Gastrocnemius medialis (tissue), 4 donors: ENCODE measurements at regions not wholly inside any gene's neighbourhood (a gene's known extent, or its start where the extent isn't known, plus 50 kb on each side); places are given as distances from the start of the nearest gene placed in this dataset.

Experiments used
- ATAC-seq, 2 donors: fragments of 150-250 bp; one replicate each; pipeline ENCODE4 v1.9.1; 2016
- DNase-seq, 2 donors: peaks; one replicate each; pipeline ENCODE4 v3.0.0-alpha.2; 2019
- H3K27ac ChIP-seq, 4 donors: fragments of 200-600 bp; sonication (generic); 1 replicate in 1 of 4; 2 replicates in 3 of 4; pipeline ENCODE4 v1.5.1; 2016 to 2018; ENCODE audit warnings: mild to moderate bottlenecking in 2 of 4, moderate library complexity in 1 of 4
- H3K27me3 ChIP-seq, 3 donors: fragments of 200-600 bp; sonication (generic) in 2 of 3; 1 replicate in 1 of 3; 2 replicates in 2 of 3; pipeline versions ENCODE4 v1.5.1 to v1.6.0; 2016 to 2019; ENCODE audit warnings: mild to moderate bottlenecking in 1 of 3, moderate library complexity in 1 of 3
- H3K36me3 ChIP-seq, 2 donors: fragments of 200-600 bp; sonication (generic) in 1 of 2; one replicate each; pipeline ENCODE4 v1.5.1; 2017 to 2018
- H3K4me1 ChIP-seq, 2 donors: fragments of 200-600 bp; sonication (generic) in 1 of 2; one replicate each; pipeline ENCODE4 v1.5.1; 2016 to 2017; ENCODE audit warnings: mild to moderate bottlenecking in 2 of 2
- H3K4me3 ChIP-seq, 4 donors: fragments of 200-600 bp; sonication (generic) in 3 of 4; 1 replicate in 1 of 4; 2 replicates in 3 of 4; pipeline ENCODE4 v1.5.1; 2016 to 2019; ENCODE audit warnings: mild to moderate bottlenecking in 2 of 4
- H3K9me3 ChIP-seq, 3 donors: fragments of 200-600 bp; sonication (generic) in 2 of 3; 1 replicate in 1 of 3; 2 replicates in 2 of 3; pipeline ENCODE4 v1.5.1; 2016 to 2019
- POLR2A ChIP-seq, 2 donors: fragments of 450-650 bp; IDR thresholded peaks; one replicate each; pipeline ENCODE4 v1.6.1; 2017; ENCODE audit warnings: antibody characterized with exemption in 2 of 2, mild to moderate bottlenecking in 2 of 2, moderate library complexity in 2 of 2
- in situ Hi-C, 4 donors: fragments of 200-750 bp; cut with MboI; loops; one replicate each; pipeline versions ENCODE4 v1.15.0 to v1.8.0; 2017; ENCODE audit warnings: low sequenced_read_pairs in 4 of 4
- intact Hi-C: fragments of 100-400 bp; cut with DNase I; formaldehyde crosslinking; loops from one replicate; pipeline ENCODE4 v1.15.1; 2023; ENCODE audit warnings: low total_unique reads
- TF ChIP-seq, protein P1 (sequence below), 5 experiments: fragments of 450-650 bp in 3 of 5; fragments of 200-600 bp in 2 of 5; sonication (generic) in 2 of 5; IDR thresholded peaks in 4 of 5; conservative IDR thresholded peaks in 1 of 5; 1 replicate in 4 of 5; 2 replicates in 1 of 5; pipeline ENCODE4 v1.5.1; 2016 to 2019; ENCODE audit warnings: antibody characterized with exemption in 5 of 5, mild to moderate bottlenecking in 3 of 5, moderate library complexity in 3 of 5

DNA sequence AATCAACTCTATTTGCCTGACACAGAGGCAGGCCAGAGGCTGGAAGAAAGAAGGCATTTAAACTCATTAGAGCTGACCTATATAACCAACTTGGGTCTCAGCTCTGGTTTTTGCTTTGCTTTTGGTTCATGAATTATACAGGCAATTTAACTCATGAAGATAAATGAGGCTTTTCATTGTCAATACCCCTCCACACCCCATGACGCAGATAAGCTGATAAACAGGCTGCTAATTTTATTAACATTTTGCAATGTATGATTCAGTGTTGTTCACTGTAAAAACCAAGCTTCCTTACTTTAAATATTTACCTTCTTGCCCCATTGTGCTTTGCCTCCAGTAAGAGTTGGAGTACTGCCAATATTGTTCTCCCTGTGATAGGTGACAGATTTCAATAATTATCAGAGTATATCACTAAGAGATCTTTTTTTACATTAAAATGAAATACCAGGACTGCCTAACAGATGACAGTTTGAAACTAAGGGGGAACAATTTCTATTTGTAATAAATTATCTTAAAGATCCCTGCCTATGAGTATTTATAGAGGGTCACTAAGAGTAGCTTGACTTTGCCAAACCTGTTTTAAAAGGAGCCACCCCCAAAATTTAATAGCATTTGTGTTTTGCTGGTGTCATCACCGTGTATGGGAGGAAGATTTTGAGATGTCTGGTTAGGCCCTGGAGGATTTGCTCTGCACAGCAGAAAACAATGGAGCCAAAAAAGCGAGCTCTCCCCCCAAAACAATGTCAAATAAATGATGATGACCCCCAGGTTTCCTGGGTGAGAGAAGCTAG is 472.7 kb upstream of the NBEA start:
- Histone ChIP-seq H3K4me3 (no peak overlapping the region), H3K27ac (no peak overlapping the region), H3K36me3 (no peaks in the 10 kb centered on the region), H3K9me3 (no peaks in the 10 kb centered on the region), H3K27me3 (no peaks in the 10 kb centered on the region), H3K4me1 (no peaks in the 10 kb centered on the region)
- intact Hi-C loops: no loop called here
- in situ Hi-C loops: no loop called here
- DNase-seq: no peak
- ATAC-seq: no peak
- TF ChIP-seq POLR2A (IDR thresholded peaks at IDR 0.05): no peak
- TF ChIP-seq, protein P1, sequence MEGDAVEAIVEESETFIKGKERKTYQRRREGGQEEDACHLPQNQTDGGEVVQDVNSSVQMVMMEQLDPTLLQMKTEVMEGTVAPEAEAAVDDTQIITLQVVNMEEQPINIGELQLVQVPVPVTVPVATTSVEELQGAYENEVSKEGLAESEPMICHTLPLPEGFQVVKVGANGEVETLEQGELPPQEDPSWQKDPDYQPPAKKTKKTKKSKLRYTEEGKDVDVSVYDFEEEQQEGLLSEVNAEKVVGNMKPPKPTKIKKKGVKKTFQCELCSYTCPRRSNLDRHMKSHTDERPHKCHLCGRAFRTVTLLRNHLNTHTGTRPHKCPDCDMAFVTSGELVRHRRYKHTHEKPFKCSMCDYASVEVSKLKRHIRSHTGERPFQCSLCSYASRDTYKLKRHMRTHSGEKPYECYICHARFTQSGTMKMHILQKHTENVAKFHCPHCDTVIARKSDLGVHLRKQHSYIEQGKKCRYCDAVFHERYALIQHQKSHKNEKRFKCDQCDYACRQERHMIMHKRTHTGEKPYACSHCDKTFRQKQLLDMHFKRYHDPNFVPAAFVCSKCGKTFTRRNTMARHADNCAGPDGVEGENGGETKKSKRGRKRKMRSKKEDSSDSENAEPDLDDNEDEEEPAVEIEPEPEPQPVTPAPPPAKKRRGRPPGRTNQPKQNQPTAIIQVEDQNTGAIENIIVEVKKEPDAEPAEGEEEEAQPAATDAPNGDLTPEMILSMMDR (IDR thresholded peaks at IDR 0.05 in 4 of 5, conservative IDR thresholded peaks at IDR 0.05 in 1 of 5): no peak

DNA sequence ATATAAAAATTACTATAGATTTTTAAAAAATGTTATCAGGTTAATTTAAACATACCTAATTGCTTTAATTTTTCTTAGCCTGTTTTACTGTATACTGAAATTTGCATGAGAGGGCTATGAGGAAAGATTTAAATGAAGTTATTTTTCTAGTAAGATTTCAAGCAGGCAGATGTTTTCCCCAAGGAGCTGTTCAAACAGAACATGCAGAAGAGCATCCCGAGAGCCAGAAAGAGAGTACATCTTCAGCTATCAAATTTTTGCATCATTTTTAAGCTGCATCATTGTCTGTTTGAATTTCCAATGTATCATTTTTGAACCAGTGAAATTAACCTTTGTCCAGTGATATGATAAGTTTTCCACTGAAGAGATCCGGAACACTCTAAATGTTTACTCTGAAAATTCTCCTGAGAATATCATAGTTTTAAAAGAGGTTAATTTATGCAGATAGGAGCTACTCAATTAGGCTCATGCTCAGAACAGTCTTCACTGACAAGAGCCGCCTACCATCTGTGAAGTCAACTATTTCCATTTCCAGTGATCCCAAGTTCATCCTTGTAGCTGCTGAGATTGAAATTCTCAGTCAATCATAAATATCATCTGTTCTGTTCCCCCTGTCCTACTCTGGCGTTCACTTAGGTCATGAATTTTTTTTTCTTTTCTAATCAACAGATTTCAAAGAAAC is 467.7 kb upstream of the NBEA start:
- H3K4me3 ChIP-seq: no peak overlapping the region
- intact Hi-C loops: no loop called here
- H3K27ac ChIP-seq: no peak overlapping the region
- in situ Hi-C loops: no loop called here
- DNase-seq: no peak
- TF ChIP-seq, protein P1 (IDR thresholded peaks at IDR 0.05 in 4 of 5, conservative IDR thresholded peaks at IDR 0.05 in 1 of 5): no peak
- TF ChIP-seq POLR2A (IDR thresholded peaks at IDR 0.05): no peak
- no peaks in the 10 kb centered on the region for H3K9me3 ChIP-seq
- H3K27me3 ChIP-seq: no peaks in the 10 kb centered on the region
- no peaks in the 10 kb centered on the region for H3K36me3 ChIP-seq
- H3K4me1 ChIP-seq: no peaks in the 10 kb centered on the region
- peak in 1 of 2 donors; percentile 30 for ATAC-seq

- no peak overlapping the region for H3K27ac ChIP-seq
- H3K9me3 ChIP-seq: no peaks in the 10 kb centered on the region
- intact Hi-C loops (no loop called here), in situ Hi-C loops (no loop called here)
- ATAC-seq (no peak), DNase-seq (no peak)
- H3K4me1 ChIP-seq: no peaks in the 10 kb centered on the region
- H3K36me3 ChIP-seq: no peaks in the 10 kb centered on the region
- H3K4me3 ChIP-seq: no peak overlapping the region
- no peaks in the 10 kb centered on the region for H3K27me3 ChIP-seq
- TF ChIP-seq, protein P1 (IDR thresholded peaks at IDR 0.05 in 4 of 5, conservative IDR thresholded peaks at IDR 0.05 in 1 of 5): no peak
- no peak for TF ChIP-seq POLR2A (IDR thresholded peaks at IDR 0.05)
Observed at GRCh38 chr13:34478376-34478775, 463.7 kb upstream of the NBEA start.

DNA sequence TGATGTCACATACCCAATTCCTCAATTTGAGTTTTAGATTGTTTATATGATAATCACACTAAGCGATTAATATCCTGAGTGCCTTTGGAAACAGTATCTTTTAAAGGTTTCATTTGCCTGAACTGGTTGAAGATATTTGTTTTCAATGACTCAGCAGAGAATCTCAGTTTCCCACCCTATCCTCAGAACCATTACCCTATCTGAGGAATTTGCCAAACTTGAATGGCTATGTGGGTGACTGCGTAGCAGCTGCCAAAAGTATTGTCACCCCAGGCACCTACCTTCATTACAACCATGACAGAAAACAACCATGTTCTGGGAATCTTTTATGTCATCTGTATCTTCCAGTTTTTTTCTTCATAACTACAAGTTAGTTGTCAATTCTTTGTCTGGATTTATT is 440.1 kb upstream of the NBEA start:
- no peak for TF ChIP-seq POLR2A (IDR thresholded peaks at IDR 0.05)
- TF ChIP-seq, protein P1 (IDR thresholded peaks at IDR 0.05 in 4 of 5, conservative IDR thresholded peaks at IDR 0.05 in 1 of 5): no peak
- Histone ChIP-seq H3K27ac (no peak overlapping the region), H3K9me3 (no peaks in the 10 kb centered on the region), H3K27me3 (no peaks in the 10 kb centered on the region), H3K36me3 (no peaks in the 10 kb centered on the region), H3K4me1 (no peaks in the 10 kb centered on the region), H3K4me3 (no peak overlapping the region)
- DNase-seq: no peak
- intact Hi-C loops: no loop called here
- in situ Hi-C loops: no loop called here
- no peak for ATAC-seq
